ENCODE measurements at regions not wholly inside any gene's neighbourhood (a gene's known extent, or its start where the extent isn't known, plus 50 kb on each side); places are given as distances from the start of the nearest gene placed in this dataset.
"Not testable (repeated sequence)": the region's sequence is repeated elsewhere in the genome, so short reads cannot be mapped to it uniquely, and the experiment has no call there.

- in situ Hi-C loops (cut with MboI): no loop called here
- Histone ChIP-seq H3K79me2 (ENCODE audit: insufficient read depth) (no peaks in the 10 kb centered on the region), H4K20me1 (ENCODE audit: insufficient read depth) (no peaks in the 10 kb centered on the region), H3K27me3 (replicated peaks; ENCODE audit: insufficient read depth) (no peaks in the 10 kb centered on the region), H3K9me2 (ENCODE audit: insufficient read depth) (no peaks in the 10 kb centered on the region), H3K9me3 (ENCODE audit: low read depth) (no peaks in the 10 kb centered on the region), H3K27ac (no peak overlapping the region), H2AFZ (peak overlapping the region; percentile 58; the same call in 1 of the 2 replicates), H3K4me2 (ENCODE audit: unreplicated experiment) (no peak overlapping the region), H3F3A (ENCODE audit: insufficient read depth) (no peaks in the 10 kb centered on the region), H3K9ac (no peak overlapping the region), H3K36me3 (ENCODE audit: low read depth) (no peaks in the 10 kb centered on the region), H3K4me3 (no peak overlapping the region), H3K4me1 (ENCODE audit: insufficient read depth) (no peaks in the 10 kb centered on the region)
- TF ChIP-seq EZH2phosphoT487 (IDR thresholded peaks at IDR 0.05; ENCODE audit: insufficient read depth, low read depth) (no peak), EZH2 (IDR thresholded peaks at IDR 0.05; ENCODE audit: insufficient read depth, poor library complexity, severe bottlenecking) (no peak)
- DNase-seq: no peak
- 40 to 43% methylated on average over 8 of the region's 8 CpGs for WGBS, 2 experiments (ENCODE audit: low coverage in 1 of 2, low lambda C conversion rate in 2 of 2, missing lambda C conversion rate in 2 of 2)
Measured at GRCh38 chr6:11938285-11938890, 73.7 kb upstream of the HIVEP1 start.

DNA sequence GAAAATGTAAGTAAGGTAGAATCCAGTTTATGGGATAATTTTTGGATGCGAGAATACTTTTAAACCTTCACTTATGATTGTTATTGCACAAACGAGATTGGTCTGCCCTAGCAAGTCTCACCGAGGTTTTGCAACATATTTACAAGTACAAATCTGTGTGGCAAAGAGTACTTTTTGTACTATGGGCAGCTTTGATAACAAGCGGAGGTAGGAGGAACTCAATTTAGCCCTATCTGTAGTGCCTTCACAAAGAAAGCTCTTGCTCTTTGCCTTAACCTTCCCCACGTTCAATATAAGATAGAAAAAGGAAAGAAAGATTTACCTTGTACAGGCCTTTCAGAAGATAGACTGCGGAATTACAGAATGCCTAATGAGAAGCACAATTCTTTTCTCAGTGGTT is 77.5 kb upstream of the HIVEP1 start:
- Histone ChIP-seq H3K27me3 (replicated peaks; ENCODE audit: insufficient read depth) (no peaks in the 10 kb centered on the region), H3F3A (ENCODE audit: insufficient read depth) (no peaks in the 10 kb centered on the region), H4K20me1 (ENCODE audit: insufficient read depth) (no peaks in the 10 kb centered on the region), H2AFZ (no peak overlapping the region), H3K4me3 (no peak overlapping the region), H3K4me1 (ENCODE audit: insufficient read depth) (no peaks in the 10 kb centered on the region), H3K79me2 (ENCODE audit: insufficient read depth) (no peaks in the 10 kb centered on the region), H3K4me2 (ENCODE audit: unreplicated experiment) (no peak overlapping the region), H3K9me2 (ENCODE audit: insufficient read depth) (no peaks in the 10 kb centered on the region), H3K9me3 (ENCODE audit: low read depth) (no peaks in the 10 kb centered on the region), H3K27ac (no peak overlapping the region), H3K9ac (no peak overlapping the region), H3K36me3 (ENCODE audit: low read depth) (no peaks in the 10 kb centered on the region)
- 80 to 83% methylated on average over 6 of the region's 6 CpGs for WGBS, 2 experiments (ENCODE audit: low coverage in 1 of 2, low lambda C conversion rate in 2 of 2, missing lambda C conversion rate in 2 of 2)
- in situ Hi-C loops (cut with MboI): no loop called here
- no peak for DNase-seq
- TF ChIP-seq EZH2 (IDR thresholded peaks at IDR 0.05; ENCODE audit: insufficient read depth, poor library complexity, severe bottlenecking): no peak
- TF ChIP-seq EZH2phosphoT487 (IDR thresholded peaks at IDR 0.05; ENCODE audit: insufficient read depth, low read depth): no peak

DNA sequence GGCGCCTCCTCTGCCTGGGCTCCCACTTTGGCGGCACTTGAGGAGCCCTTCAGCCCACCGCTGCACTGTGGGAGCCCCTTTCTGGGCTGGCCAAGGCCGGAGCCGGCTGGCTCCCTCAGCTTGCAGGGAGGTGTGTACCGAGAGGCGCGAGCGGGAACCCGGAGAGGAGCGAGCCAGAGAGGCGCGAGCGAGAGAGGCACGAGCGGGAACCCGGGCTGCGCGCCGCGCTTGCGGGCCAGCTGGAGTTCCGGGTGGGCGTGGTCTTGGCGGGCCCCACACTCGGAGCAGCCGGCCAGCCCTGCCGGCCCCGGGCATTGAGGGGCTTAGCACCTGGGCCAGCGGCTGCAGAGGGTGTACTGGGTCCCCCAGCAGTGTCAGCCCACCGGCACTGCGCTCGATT is 79.2 kb upstream of the HIVEP1 start:
- H3F3A ChIP-seq (ENCODE audit: insufficient read depth); H2AFZ ChIP-seq; in situ Hi-C loops (cut with MboI); H3K4me3 ChIP-seq; DNase-seq; H3K4me1 ChIP-seq (ENCODE audit: insufficient read depth); H3K27me3 ChIP-seq (replicated peaks; ENCODE audit: insufficient read depth); H3K36me3 ChIP-seq (ENCODE audit: low read depth); H3K9me3 ChIP-seq (ENCODE audit: low read depth); H3K9ac ChIP-seq; H4K20me1 ChIP-seq (ENCODE audit: insufficient read depth); H3K79me2 ChIP-seq (ENCODE audit: insufficient read depth); H3K27ac ChIP-seq; H3K9me2 ChIP-seq (ENCODE audit: insufficient read depth); H3K4me2 ChIP-seq (ENCODE audit: unreplicated experiment): not testable (repeated sequence)
- WGBS, 2 experiments (ENCODE audit: low coverage in 1 of 2, low lambda C conversion rate in 2 of 2, missing lambda C conversion rate in 2 of 2): 95 to 96% methylated on average over 9 to 32 of the region's 33 CpGs

- no peak overlapping the region for H3K4me3 ChIP-seq
- H3K9me2 ChIP-seq (ENCODE audit: insufficient read depth): no peaks in the 10 kb centered on the region
- no peak overlapping the region for H3K27ac ChIP-seq
- no peaks in the 10 kb centered on the region for H3K4me1 ChIP-seq (ENCODE audit: insufficient read depth)
- H3K79me2 ChIP-seq (ENCODE audit: insufficient read depth): no peaks in the 10 kb centered on the region
- no peak for TF ChIP-seq EZH2 (IDR thresholded peaks at IDR 0.05; ENCODE audit: insufficient read depth, poor library complexity, severe bottlenecking)
- TF ChIP-seq EZH2phosphoT487 (IDR thresholded peaks at IDR 0.05; ENCODE audit: insufficient read depth, low read depth): no peak
- WGBS, 2 experiments (ENCODE audit: low coverage in 1 of 2, low lambda C conversion rate in 2 of 2, missing lambda C conversion rate in 2 of 2): 91% methylated on average over 10 of the region's 10 CpGs
- no peaks in the 10 kb centered on the region for H3K27me3 ChIP-seq (replicated peaks; ENCODE audit: insufficient read depth)
- no peaks in the 10 kb centered on the region for H3K36me3 ChIP-seq (ENCODE audit: low read depth)
- no peaks in the 10 kb centered on the region for H3F3A ChIP-seq (ENCODE audit: insufficient read depth)
- H3K4me2 ChIP-seq (ENCODE audit: unreplicated experiment): no peak overlapping the region
- H3K9ac ChIP-seq: no peak overlapping the region
- H4K20me1 ChIP-seq (ENCODE audit: insufficient read depth): no peaks in the 10 kb centered on the region
- no peaks in the 10 kb centered on the region for H3K9me3 ChIP-seq (ENCODE audit: low read depth)
- H2AFZ ChIP-seq: no peak overlapping the region; the same call in 1 of the 2 replicates
- in situ Hi-C loops (cut with MboI): no loop called here
- no peak for DNase-seq
Measured at GRCh38 chr6:11931296-11932035, 80.6 kb upstream of the HIVEP1 start.

- 78 to 81% methylated on average over 6 of the region's 6 CpGs for WGBS, 2 experiments (ENCODE audit: low coverage in 1 of 2, low lambda C conversion rate in 2 of 2, missing lambda C conversion rate in 2 of 2)
- not testable (repeated sequence) for DNase-seq
Measured at GRCh38 chr6:11930834-11931233, 81.3 kb upstream of the HIVEP1 start.

More at GRCh38 chr6:11930834-11931233, 81.3 kb upstream of the HIVEP1 start:
- H3K36me3 ChIP-seq (ENCODE audit: low read depth); H3K4me3 ChIP-seq; H3K9ac ChIP-seq; in situ Hi-C loops (cut with MboI); H4K20me1 ChIP-seq (ENCODE audit: insufficient read depth); H2AFZ ChIP-seq; H3K9me3 ChIP-seq (ENCODE audit: low read depth); H3F3A ChIP-seq (ENCODE audit: insufficient read depth); H3K79me2 ChIP-seq (ENCODE audit: insufficient read depth); H3K4me2 ChIP-seq (ENCODE audit: unreplicated experiment); H3K27ac ChIP-seq; H3K4me1 ChIP-seq (ENCODE audit: insufficient read depth); H3K9me2 ChIP-seq (ENCODE audit: insufficient read depth); H3K27me3 ChIP-seq (replicated peaks; ENCODE audit: insufficient read depth): not testable (repeated sequence)
